SK-N-SH treated with all-trans-retinoic acid at 6 μM for 48 hours (cell line): ENCODE measurements at regions not wholly inside any gene's neighbourhood (a gene's known extent, or its start where the extent isn't known, plus 50 kb on each side); places are given as distances from the start of the nearest gene placed in this dataset.

ENCODE experiments used
- ATAC-seq: fragments of 200-7000 bp; cut with Tn5 transposase; 3 replicates; pipeline ENCODE4 v1.9.1; 2020; ENCODE audit warnings: mild to moderate bottlenecking, moderate library complexity
- ARNTL ChIP-seq: fragments of 450-650 bp; formaldehyde crosslinking; IDR thresholded peaks from 2 replicates; pipeline ENCODE4 v1.5.0; 2020; ENCODE audit warnings: low read depth, mild to moderate bottlenecking, moderate library complexity, borderline replicate concordance
- BACH2 ChIP-seq: fragments of 250-450 bp; sonication (Bioruptor Pico); IDR thresholded peaks from 2 replicates; pipeline ENCODE4 v1.9.0; 2021; ENCODE audit warnings: mild to moderate bottlenecking, borderline replicate concordance
- CREB5 ChIP-seq: fragments of 250-450 bp; sonication (Bioruptor Pico); IDR thresholded peaks from 2 replicates; pipeline ENCODE4 v1.5.1; 2020; ENCODE audit warnings: low read depth, mild to moderate bottlenecking, moderate library complexity
- CSDC2 ChIP-seq: fragments of 250-450 bp; sonication (Bioruptor Pico); IDR thresholded peaks from 2 replicates; pipeline ENCODE4 v1.5.0; 2020; ENCODE audit warnings: mild to moderate bottlenecking, moderate library complexity
- CSRNP3 ChIP-seq: fragments of 250-450 bp; sonication (Bioruptor Pico); IDR thresholded peaks from 2 replicates; pipeline ENCODE4 v1.5.1; 2021; ENCODE audit warnings: mild to moderate bottlenecking, moderate library complexity
- ESRRG ChIP-seq: fragments of 250-450 bp; sonication (Bioruptor Pico); IDR thresholded peaks from 2 replicates; pipeline ENCODE4 v1.6.1; 2021; ENCODE audit warnings: mild to moderate bottlenecking
- GLIS3 ChIP-seq: fragments of 250-450 bp; sonication (Bioruptor Pico); IDR thresholded peaks from 2 replicates; pipeline ENCODE4 v1.5.0; 2020; ENCODE audit warnings: mild to moderate bottlenecking, moderate library complexity
- ISL1 ChIP-seq: fragments of 250-450 bp; sonication (Bioruptor Pico); IDR thresholded peaks from 2 replicates; pipeline ENCODE4 v2.1.2; 2022; ENCODE audit warnings: mild to moderate bottlenecking, moderate library complexity
- OSR1 ChIP-seq: fragments of 250-450 bp; sonication (Bioruptor Pico); IDR thresholded peaks from 2 replicates; pipeline ENCODE4 v1.8.0; 2022; ENCODE audit warnings: moderate library complexity, mild to moderate bottlenecking, inconsistent platforms
- PATZ1 ChIP-seq: fragments of 250-450 bp; sonication (Bioruptor Pico); IDR thresholded peaks from 2 replicates; pipeline ENCODE4 v1.8.0; 2020; ENCODE audit warnings: mild to moderate bottlenecking, moderate library complexity, borderline replicate concordance
- POU6F1 ChIP-seq: fragments of 250-450 bp; sonication (Bioruptor Pico); IDR thresholded peaks from 2 replicates; pipeline ENCODE4 v1.8.0; 2021; ENCODE audit warnings: low read depth, mild to moderate bottlenecking, moderate library complexity, borderline replicate concordance
- PPARA ChIP-seq: fragments of 250-450 bp; sonication (Bioruptor Pico); IDR thresholded peaks from 2 replicates; pipeline ENCODE4 v1.5.0; 2020; ENCODE audit warnings: mild to moderate bottlenecking, borderline replicate concordance
- RARB ChIP-seq: fragments of 250-450 bp; sonication (Bioruptor Pico); IDR thresholded peaks from 2 replicates; pipeline ENCODE4 v1.8.0; 2021; ENCODE audit warnings: mild to moderate bottlenecking, moderate library complexity
- TCF4 ChIP-seq: fragments of 250-450 bp; sonication (Bioruptor Pico); IDR thresholded peaks from 2 replicates; pipeline ENCODE4 v1.8.0; 2021; ENCODE audit warnings: mild to moderate bottlenecking, moderate library complexity, borderline replicate concordance
- TOX ChIP-seq: fragments of 250-450 bp; sonication (Bioruptor Pico); IDR thresholded peaks from 2 replicates; pipeline ENCODE4 v1.8.0; 2021; ENCODE audit warnings: mild to moderate bottlenecking, moderate library complexity, borderline replicate concordance
- TSHZ2 ChIP-seq: fragments of 250-450 bp; sonication (Bioruptor Pico); IDR thresholded peaks from 2 replicates; pipeline ENCODE4 v1.5.0; 2020; ENCODE audit warnings: mild to moderate bottlenecking, moderate library complexity
- ZC3H10 ChIP-seq: fragments of 250-450 bp; sonication (Bioruptor Pico); IDR thresholded peaks from 2 replicates; pipeline ENCODE4 v1.5.1; 2021; ENCODE audit warnings: mild to moderate bottlenecking, moderate library complexity
- ZFP3 ChIP-seq: fragments of 250-450 bp; sonication (Bioruptor Pico); IDR thresholded peaks from 2 replicates; pipeline ENCODE4 v1.5.0; 2020; ENCODE audit warnings: mild to moderate bottlenecking, moderate library complexity
- ZNF565 ChIP-seq: fragments of 450-650 bp; formaldehyde crosslinking; conservative IDR thresholded peaks from 2 replicates; pipeline ENCODE4 v1.5.0; 2020; ENCODE audit warnings: low read depth, mild to moderate bottlenecking, moderate library complexity
- ZNF70 ChIP-seq: fragments of 450-650 bp; formaldehyde crosslinking; IDR thresholded peaks from 2 replicates; pipeline ENCODE4 v1.5.0; 2020; ENCODE audit warnings: mild to moderate bottlenecking, moderate library complexity
- ZNF8 ChIP-seq: fragments of 450-650 bp; formaldehyde crosslinking; IDR thresholded peaks from 2 replicates; pipeline ENCODE4 v1.5.0; 2020; ENCODE audit warnings: mild to moderate bottlenecking, moderate library complexity

GRCh38 chr12:59100585-59100984 is 180.3 kb upstream of the LRIG3 start (continued):
- no peak for TF ChIP-seq ZNF8 (CRISPR knock-in tag)

- ATAC-seq: no peak
- TF ChIP-seq ARNTL (CRISPR knock-in tag): no peak
- TF ChIP-seq CSRNP3 (CRISPR knock-in tag): no peak
- TF ChIP-seq ISL1: no peak
- TF ChIP-seq ZNF565 (CRISPR knock-in tag): no peak
- TF ChIP-seq, all 23 proteins: peak for 0
Measured at GRCh38 chr12:59097876-59098275, 177.6 kb upstream of the LRIG3 start.

GRCh38 chr12:59096246-59096645 is 175.9 kb upstream of the LRIG3 start:
- no peak for ATAC-seq
- TF ChIP-seq CREB5 (CRISPR knock-in tag) (no peak), BACH2 (CRISPR knock-in tag) (no peak), ESRRG (CRISPR knock-in tag) (no peak), POU6F1 (CRISPR knock-in tag) (no peak), OSR1 (CRISPR knock-in tag) (no peak), ZFP3 (CRISPR knock-in tag) (no peak), TCF4 (CRISPR knock-in tag) (no peak), PPARA (CRISPR knock-in tag) (no peak), GLIS3 (CRISPR knock-in tag) (no peak), ZNF8 (CRISPR knock-in tag) (no peak), ZC3H10 (CRISPR knock-in tag) (no peak), TOX (no peak), CSDC2 (no peak), CSRNP3 (CRISPR knock-in tag) (no peak), PATZ1 (CRISPR knock-in tag) (no peak), ZNF70 (CRISPR knock-in tag) (no peak), ARNTL (CRISPR knock-in tag) (no peak), RARB (no peak), TSHZ2 (CRISPR knock-in tag) (no peak)
- TF ChIP-seq, all 23 proteins: peak for 0
